ENCODE measurements at regions not wholly inside any gene's neighbourhood (a gene's known extent, or its start where the extent isn't known, plus 50 kb on each side); places are given as distances from the start of the nearest gene placed in this dataset.

- Histone ChIP-seq H2BK5ac (ENCODE audit: low read depth, low read length) (no peak overlapping the region), H2BK12ac (ENCODE audit: low read depth, low read length) (no peak overlapping the region), H2AFZ (ENCODE audit: low read length) (no peak overlapping the region), H4K8ac (ENCODE audit: extremely low read depth, insufficient read depth, low read length) (no peak overlapping the region), H2BK15ac (ENCODE audit: low read length) (no peak overlapping the region), H3K18ac (ENCODE audit: extremely low read depth, low read length) (no peak overlapping the region), H3K23ac (ENCODE audit: insufficient read length) (no peak overlapping the region), H3K27me3 (replicated peaks in 1 of 4; ENCODE audit: control insufficient read depth in 3 of 4, extremely low read depth in 1 of 4, insufficient read depth in 3 of 4, low read length in 3 of 4) (no peaks in the 10 kb centered on the region), H4K20me1 (replicated peaks in 1 of 2; ENCODE audit: control insufficient read depth in 1 of 2, insufficient read depth in 2 of 2, low read length in 2 of 2) (no peaks in the 10 kb centered on the region), H4K91ac (replicated peaks; ENCODE audit: insufficient read length, low read length) (no peak overlapping the region), H2BK20ac (ENCODE audit: low read length) (no peak overlapping the region), H3K79me2 (ENCODE audit: control insufficient read depth in 1 of 2, insufficient read depth in 2 of 2, low read length in 2 of 2) (no peaks in the 10 kb centered on the region), H3K4me3 (ENCODE audit: extremely low read depth in 1 of 4, insufficient read depth in 2 of 4, low read depth in 3 of 4, low read length in 4 of 4) (no peak overlapping the region), H3K23me2 (ENCODE audit: low read depth, low read length) (no peaks in the 10 kb centered on the region), H3K9me3 (ENCODE audit: insufficient read depth in 2 of 2, low read depth in 1 of 2, low read length in 1 of 2) (no peaks in the 10 kb centered on the region), H3K4ac (replicated peaks; ENCODE audit: insufficient read length, low read depth, low read length) (no peak overlapping the region), H4K5ac (ENCODE audit: insufficient read length, low read depth, low read length) (no peak overlapping the region), H2AK5ac (ENCODE audit: low read depth, low read length) (no peak overlapping the region), H3K14ac (ENCODE audit: insufficient read length) (no peak overlapping the region), H2BK120ac (replicated peaks; ENCODE audit: low read depth, low read length) (no peak overlapping the region), H3K4me1 (replicated peaks in 1 of 4; ENCODE audit: control insufficient read depth in 3 of 4, insufficient read depth in 4 of 4, low read length in 3 of 4) (no peaks in the 10 kb centered on the region), H3K9ac (replicated peaks in 1 of 4; ENCODE audit: extremely low read depth in 1 of 4, low read depth in 3 of 4, low read length in 3 of 4) (no peak overlapping the region), H3K36me3 (ENCODE audit: control insufficient read depth in 2 of 4, insufficient read depth in 4 of 4, low read length in 3 of 4) (no peaks in the 10 kb centered on the region), H3K4me2 (ENCODE audit: insufficient read depth in 1 of 2, low read depth in 2 of 2, low read length in 2 of 2) (no peak overlapping the region), H3K56ac (replicated peaks; ENCODE audit: insufficient read length, low read depth, low read length) (no peak overlapping the region), H3K79me1 (ENCODE audit: low read depth, low read length) (no peaks in the 10 kb centered on the region), H3K27ac (ENCODE audit: low read depth, low read length) (no peak overlapping the region)
- DNase-seq (ENCODE audit: low read depth in 1 of 2, low spot score in 2 of 2) (no peak), FAIRE-seq (no peak)
- CTCF ChIA-PET (ENCODE audit: partially characterized antibody) = no interaction called here
- POLR2A ChIA-PET (ENCODE audit: partially characterized antibody) = no interaction called here
- TF ChIP-seq SIN3A (conservative IDR thresholded peaks at IDR 0.05 in 1 of 2, IDR thresholded peaks at IDR 0.05 in 1 of 2; ENCODE audit: low read depth in 1 of 2, low read length in 2 of 2) = no peak
- TF ChIP-seq RNF2 (IDR thresholded peaks at IDR 0.05; ENCODE audit: borderline replicate concordance, low read depth, low read length, missing control alignments, poor library complexity, severe bottlenecking) = no peak
- TF ChIP-seq ZNF274 (IDR thresholded peaks at IDR 0.05; ENCODE audit: borderline replicate concordance, extremely low read depth, low read length) = no peak
- no peak for TF ChIP-seq SP4 (IDR thresholded peaks at IDR 0.05; ENCODE audit: low read length)
- no peak for TF ChIP-seq CHD2 (IDR thresholded peaks at IDR 0.05; ENCODE audit: low read length)
- TF ChIP-seq SRF (IDR thresholded peaks at IDR 0.05; ENCODE audit: low read depth, low read length) = no peak
Measured at GRCh38 chrX:108993909-108994308, 257.5 kb upstream of the IRS4 start.
